HG02642 (cell line): ENCODE measurements at regions not wholly inside any gene's neighbourhood (a gene's known extent, or its start where the extent isn't known, plus 50 kb on each side); places are given as distances from the start of the nearest gene placed in this dataset.
"Not testable (repeated sequence)": the region's sequence is repeated elsewhere in the genome, so short reads cannot be mapped to it uniquely, and the experiment has no call there.

ENCODE experiments used
- ATAC-seq: cut with Tn5 transposase; IDR thresholded peaks from one replicate; pipeline ENCODE4 v1.9.1; 2021; ENCODE audit warnings: mild to moderate bottlenecking; ENCODE audit not compliant: unreplicated experiment, poor library complexity

- no peak for ATAC-seq
These were observed 213.9 kb downstream of the DHX15 start for GRCh38 chr4:24370421-24370820.

- no peak for ATAC-seq
These were observed 214.8 kb downstream of the DHX15 start for GRCh38 chr4:24369507-24370029.

- no peak for ATAC-seq
These were observed 215.6 kb downstream of the DHX15 start for GRCh38 chr4:24368801-24369200.

- ATAC-seq = no peak
These were observed 219.5 kb downstream of the DHX15 start for GRCh38 chr4:24364852-24365251.

- ATAC-seq = no peak
These were observed 220.1 kb downstream of the DHX15 start for GRCh38 chr4:24364249-24364648.

- ATAC-seq = no peak
These were observed 220.6 kb downstream of the DHX15 start for GRCh38 chr4:24363751-24364150.

GRCh38 chr4:24352112-24352511 is 232.2 kb downstream of the DHX15 start:
- ATAC-seq = no peak

- not testable (repeated sequence) for ATAC-seq
These were observed 235.0 kb downstream of the DHX15 start for GRCh38 chr4:24349168-24349996.

GRCh38 chr4:24339260-24339659 is 245.1 kb downstream of the DHX15 start:
- no peak for ATAC-seq

- ATAC-seq = no peak
These were observed 246.7 kb downstream of the DHX15 start for GRCh38 chr4:24337451-24338190.

- no peak for ATAC-seq
These were observed 248.7 kb downstream of the DHX15 start for GRCh38 chr4:24335616-24336015.

- ATAC-seq = no peak
These were observed 249.4 kb downstream of the DHX15 start for GRCh38 chr4:24334906-24335305.

- no peak for ATAC-seq
These were observed 253.8 kb downstream of the DHX15 start for GRCh38 chr4:24330573-24330972.

GRCh38 chr4:24330172-24330571 is 254.2 kb downstream of the DHX15 start:
- no peak for ATAC-seq

- no peak for ATAC-seq
These were observed 255.6 kb downstream of the DHX15 start for GRCh38 chr4:24328711-24329110.

GRCh38 chr4:24328310-24328709 is 256.0 kb downstream of the DHX15 start:
- ATAC-seq = no peak

- ATAC-seq = no peak
These were observed 261.4 kb downstream of the DHX15 start for GRCh38 chr4:24322995-24323394.

GRCh38 chr4:24322511-24322910 is 261.8 kb downstream of the DHX15 start:
- ATAC-seq = no peak

GRCh38 chr4:24321616-24322015 is 262.7 kb downstream of the DHX15 start:
- ATAC-seq = no peak

GRCh38 chr4:24321131-24321530 is 263.2 kb downstream of the DHX15 start:
- no peak for ATAC-seq

GRCh38 chr4:24319387-24319786 is 265.0 kb downstream of the DHX15 start:
- no peak for ATAC-seq
